ENCODE measurements at regions not wholly inside any gene's neighbourhood (a gene's known extent, or its start where the extent isn't known, plus 50 kb on each side); places are given as distances from the start of the nearest gene placed in this dataset.
"Not testable (repeated sequence)": the region's sequence is repeated elsewhere in the genome, so short reads cannot be mapped to it uniquely, and the experiment has no call there.

DNA sequence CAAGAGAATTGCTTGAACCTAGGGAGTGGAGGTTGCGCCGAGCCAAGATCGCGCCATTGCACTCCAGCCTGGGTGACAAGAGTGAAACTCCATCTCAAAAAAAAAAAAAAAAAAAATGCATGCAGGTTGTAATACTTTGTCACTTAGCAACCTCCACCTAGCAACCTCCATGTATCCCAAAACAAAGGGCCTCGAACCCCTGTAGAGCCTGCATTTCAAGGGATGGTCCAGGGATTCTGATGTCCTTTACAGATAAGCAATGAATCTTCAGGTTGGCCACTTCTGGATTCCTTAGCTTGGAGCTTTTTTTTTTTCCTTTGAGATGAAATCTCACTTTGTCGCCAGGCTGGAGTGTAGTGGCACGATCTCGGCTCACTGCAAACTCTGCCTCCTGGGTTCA, 1211.0 kb downstream of the TYW1 start:
- no peak for DNase-seq

- no peak for DNase-seq
These were observed 1212.9 kb downstream of the TYW1 start for GRCh38 chr7:68209486-68209885.

DNA sequence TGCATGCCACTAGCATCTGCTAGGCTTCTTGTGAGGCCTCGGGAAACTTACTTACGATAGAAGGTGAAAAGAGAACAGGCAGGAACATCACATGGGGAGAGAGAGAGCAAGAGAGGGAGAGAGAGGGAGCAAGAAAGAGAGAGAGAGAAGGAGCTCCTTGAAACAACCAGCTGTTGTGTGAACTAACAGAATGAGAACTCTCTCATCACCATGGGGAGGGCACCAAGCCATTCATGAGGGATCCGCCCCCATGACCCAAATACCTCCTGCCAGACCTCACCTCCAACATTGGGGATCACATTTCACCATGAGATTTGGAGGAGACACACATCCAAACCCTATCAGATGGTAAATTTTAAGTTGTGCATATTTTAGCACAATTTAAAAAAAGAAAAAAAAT, 1217.2 kb downstream of the TYW1 start:
- DNase-seq = no peak

DNA sequence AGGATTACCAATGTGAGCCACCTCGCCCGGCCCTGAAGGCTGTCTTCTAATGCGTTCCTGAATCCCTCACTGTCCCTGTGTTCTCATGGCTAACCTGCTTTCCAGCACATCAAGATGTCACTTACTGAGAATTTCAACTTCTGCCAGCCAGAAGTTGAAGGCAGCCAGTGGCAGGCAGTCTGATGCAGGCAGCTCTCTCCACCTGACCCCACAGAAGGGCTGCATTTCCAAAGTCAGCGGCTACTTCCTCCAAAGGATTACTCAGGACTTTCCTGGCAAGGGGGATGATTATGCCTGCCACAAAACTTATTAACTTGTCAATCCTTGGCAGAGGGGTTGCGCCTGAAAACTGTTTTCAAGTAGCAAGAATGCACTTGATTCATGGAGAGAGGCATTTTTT, 1219.4 kb downstream of the TYW1 start:
- no peak for DNase-seq

- no peak for DNase-seq
These were observed 1220.8 kb downstream of the TYW1 start for GRCh38 chr7:68217426-68217825.

- DNase-seq = no peak
These were observed 1221.8 kb downstream of the TYW1 start for GRCh38 chr7:68218461-68218860.

DNA sequence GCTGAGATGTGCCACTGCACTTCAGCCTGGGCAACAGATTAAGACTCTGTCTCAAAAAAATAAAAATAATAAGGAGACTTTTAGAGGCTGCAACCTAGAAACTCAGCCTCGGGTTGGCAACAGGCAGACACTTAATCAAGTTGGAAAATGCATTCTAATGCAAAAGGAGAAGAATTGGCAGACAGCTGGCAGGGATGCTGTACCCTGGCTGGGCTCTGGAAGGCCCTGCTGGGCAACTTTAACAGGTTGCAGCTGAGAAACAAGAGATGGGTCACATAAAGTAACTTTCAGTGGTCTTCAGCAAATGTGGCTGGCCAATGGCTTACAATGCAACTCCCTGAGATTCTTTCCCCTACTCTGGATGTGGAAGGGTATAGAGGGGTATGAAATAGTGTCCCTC, 1225.7 kb downstream of the TYW1 start:
- DNase-seq = no peak

DNA sequence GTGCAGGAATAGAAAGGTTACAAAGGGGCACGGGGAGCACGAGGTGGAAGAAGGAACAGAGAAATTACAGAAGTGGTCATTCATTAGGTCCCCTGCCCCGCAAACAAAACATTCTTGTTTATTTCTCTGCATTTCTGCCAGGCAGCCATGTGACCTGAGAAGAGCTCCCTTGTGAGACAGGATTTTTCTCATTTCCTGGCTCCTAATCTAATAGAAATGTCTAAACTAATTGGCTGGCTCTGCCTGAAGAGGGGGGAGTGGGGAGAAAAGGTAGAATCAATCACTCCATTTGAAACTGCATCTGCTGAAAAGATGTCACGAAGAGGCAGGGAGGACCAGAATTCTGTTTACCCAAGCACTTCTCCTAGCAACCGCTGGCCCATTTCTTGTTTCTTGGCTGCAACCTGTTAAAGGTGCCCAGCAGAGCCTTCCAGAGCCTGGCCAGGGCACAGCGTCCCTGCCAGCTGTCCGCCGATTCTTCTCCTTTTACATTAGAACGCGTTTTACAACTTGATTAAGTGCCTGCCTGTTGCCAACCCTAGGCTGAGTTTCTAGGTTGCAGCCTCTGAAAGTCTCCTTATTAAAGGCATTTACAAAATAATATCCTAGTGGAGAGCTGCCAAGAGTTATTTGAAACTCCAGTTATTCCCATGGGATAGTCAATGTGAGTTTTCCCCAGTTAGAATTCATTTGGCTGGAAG, 1227.6 kb downstream of the TYW1 start:
- DNase-seq = no peak

DNA sequence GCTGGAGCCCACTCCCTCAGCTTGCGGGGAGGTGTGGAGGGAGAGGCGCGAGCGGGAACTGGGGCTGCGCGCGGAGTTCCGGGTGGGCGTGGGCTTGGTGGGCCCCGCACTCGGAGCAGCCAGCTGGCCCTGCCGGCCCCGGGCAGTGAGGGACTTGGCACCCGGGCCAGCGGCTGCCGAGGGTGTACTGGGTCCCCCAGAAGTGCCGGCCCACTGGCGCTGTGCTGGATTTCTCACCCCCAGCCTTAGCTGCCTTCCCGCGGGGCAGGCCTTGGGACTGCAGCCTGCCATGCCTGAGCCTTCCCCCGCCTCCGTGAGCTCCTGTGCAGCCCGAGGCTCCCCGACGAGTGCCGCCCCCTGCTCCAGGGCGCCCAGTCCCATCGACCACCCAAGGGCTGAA, 1234.4 kb downstream of the TYW1 start:
- DNase-seq = not testable (repeated sequence)

- no peak for DNase-seq
These were observed 1239.3 kb downstream of the TYW1 start for GRCh38 chr7:68235937-68236336.

GRCh38 chr7:68238204-68238805, 1241.7 kb downstream of the TYW1 start:
- no peak for DNase-seq

GRCh38 chr7:68243128-68243527, 1246.5 kb downstream of the TYW1 start:
- DNase-seq = no peak

- no peak for DNase-seq
These were observed 1247.8 kb downstream of the TYW1 start for GRCh38 chr7:68244389-68244788.

GRCh38 chr7:68245688-68246087, 1249.1 kb downstream of the TYW1 start:
- no peak for DNase-seq

DNA sequence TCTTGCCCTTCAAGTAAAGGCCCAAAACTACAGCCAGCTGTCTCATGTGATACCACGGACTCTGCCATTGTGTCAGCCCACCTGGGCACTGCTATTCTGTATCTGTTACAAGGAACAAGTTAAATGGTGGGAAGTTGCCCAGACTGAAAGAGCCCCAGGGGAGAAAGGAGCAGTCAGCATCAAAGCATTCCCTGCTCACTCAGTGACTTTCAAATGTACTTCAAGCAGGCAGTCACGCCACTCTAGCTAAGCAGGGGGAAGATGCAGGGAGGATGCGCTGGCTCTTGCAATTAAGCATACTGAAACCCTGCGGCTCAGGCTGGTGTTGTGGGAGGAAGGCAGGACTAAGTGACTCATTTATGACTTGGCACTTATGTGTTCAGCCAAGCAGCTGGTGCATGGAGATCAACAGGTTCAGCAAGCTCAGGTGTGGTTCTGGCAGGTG, 1249.6 kb downstream of the TYW1 start:
- DNase-seq = peak; percentile 0

DNA sequence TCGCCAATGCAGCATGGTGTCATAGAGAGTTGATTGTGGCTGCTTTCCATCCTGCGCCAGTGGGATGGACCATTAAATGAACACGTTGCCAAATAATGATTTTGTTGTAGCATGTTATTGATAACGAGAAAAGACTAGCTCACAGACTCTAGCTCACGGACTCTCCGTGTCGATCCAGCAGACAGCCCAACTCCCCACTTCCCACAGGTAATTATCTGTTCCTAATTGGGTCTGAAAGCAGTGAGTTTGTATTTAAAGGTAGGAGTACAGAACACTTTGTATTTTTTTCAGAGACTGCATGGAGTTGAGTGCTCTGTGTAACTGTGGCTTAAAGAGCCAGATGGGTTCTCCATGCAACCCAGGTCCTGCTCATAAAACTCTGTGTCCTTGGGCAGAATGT, 1250.5 kb downstream of the TYW1 start:
- DNase-seq = no peak

DNA sequence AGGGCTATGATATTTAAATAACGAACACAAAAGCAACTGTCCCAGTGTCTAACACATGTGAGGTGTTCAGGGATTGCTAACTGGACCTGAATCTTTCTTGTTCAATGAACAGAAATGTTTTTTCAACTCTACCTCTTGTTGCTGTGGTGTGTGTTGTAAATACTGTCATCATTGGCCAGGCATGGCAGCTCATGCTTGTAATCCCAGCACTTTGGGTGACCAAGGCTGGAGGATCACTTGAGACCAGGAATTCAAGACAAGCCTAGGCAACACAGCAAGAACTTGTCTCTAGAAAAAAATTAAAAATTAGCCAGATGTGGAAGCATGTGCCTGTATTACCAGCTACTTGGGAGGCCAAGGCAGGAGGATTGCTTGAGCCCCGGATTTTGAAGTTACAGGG, 1250.9 kb downstream of the TYW1 start:
- no peak for DNase-seq

DNA sequence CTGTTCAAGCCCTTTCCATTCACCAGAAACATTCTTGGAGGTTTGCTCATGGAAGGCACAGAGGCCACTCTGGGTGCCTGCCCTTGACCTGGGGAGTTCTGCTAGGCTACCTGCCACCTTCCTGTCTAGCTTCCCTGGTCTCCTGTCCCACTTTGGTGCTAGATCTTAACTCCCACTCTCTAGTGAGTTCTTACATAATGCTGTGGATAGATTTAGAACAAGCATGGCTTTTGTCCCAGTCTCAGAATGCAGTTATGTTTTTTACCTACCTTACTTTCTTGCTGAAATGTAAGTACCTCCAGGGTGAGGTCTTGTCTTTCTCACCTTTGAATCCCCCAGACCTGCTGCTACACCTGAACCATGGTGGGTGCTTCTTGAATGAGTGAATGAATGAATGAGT, 1252.3 kb downstream of the TYW1 start:
- DNase-seq = no peak

- no peak for DNase-seq
These were observed 1253.0 kb downstream of the TYW1 start for GRCh38 chr7:68249611-68250010.

- no peak for DNase-seq
These were observed 1253.5 kb downstream of the TYW1 start for GRCh38 chr7:68250143-68250542.

DNA sequence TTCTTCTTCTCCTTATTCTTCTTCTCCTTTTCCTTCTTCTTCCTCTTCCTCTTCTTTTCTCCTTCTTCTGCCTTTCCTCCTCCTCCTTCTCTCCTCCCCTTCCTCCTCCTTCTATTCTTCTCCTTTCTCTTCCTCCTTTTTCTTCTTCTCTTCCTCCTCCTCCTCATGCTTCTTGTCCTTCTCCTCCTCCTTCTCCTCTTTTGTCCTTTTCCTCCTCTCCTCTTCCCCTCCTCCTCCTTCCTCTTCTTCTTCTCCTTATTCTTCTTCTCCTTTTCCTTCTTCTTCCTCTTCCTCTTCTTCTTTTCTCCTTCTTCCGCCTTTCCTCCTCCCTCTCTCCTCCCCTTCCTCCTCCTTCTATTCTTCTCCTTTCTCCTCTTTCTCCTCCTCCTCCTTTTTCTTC, 1258.2 kb downstream of the TYW1 start:
- not testable (repeated sequence) for DNase-seq

DNA sequence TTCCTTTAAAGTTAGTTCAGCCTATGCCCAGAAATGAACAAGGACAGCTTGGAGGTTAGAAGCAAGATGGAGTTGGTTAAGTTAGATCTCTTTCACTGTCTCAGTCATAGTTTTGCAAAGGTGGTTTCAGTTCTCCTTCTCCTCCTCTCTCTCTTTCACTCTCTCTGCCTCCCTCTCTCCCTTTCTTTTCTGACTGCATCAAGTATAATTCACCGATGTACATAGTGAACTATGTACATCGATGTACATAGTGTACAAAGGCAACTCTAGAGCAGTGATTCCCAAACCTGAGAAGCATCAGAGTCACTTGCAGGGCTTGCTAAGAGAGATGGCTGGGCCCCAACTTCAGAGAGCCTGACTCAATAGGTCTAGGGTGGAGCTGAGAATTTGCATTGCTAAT, 1259.7 kb downstream of the TYW1 start:
- DNase-seq = no peak

DNA sequence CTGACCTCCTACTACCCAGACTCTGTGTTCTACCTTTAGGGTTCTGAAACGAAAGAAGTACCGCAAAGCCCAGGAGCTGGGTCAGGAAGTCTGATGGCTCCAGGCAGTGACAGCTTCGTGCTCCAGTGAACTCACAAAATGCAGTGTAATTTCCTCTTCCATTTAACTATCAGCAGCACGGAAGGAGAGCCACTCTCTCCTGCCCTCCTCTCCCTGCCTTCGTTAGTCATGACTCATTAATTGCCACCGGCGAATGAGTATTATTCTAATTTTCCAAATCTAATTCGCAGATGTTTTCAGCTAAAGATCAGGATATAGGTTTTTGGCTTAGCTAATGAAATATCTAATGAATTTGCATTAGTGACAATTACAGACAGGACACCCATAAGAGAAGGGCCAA, 1262.0 kb downstream of the TYW1 start:
- no peak for DNase-seq

DNA sequence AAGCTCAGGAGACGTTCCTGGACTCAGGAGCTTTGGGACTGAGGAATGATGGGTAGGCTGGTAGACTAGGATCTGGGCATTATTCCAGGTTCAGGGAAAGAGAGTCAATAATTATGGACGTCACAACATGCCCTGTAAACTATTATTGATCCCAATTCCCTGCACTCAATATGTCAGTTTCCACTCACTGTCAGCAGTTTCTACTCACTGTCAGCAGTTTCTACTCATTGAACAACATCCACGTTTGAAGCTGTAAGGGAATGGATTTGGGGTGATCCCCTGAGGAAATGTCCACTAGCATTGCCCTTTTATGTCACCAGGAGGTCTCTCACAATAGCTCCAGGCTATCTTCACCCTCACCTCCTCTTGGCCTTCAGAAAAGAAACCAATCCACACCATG, 1268.6 kb downstream of the TYW1 start:
- DNase-seq = no peak

DNA sequence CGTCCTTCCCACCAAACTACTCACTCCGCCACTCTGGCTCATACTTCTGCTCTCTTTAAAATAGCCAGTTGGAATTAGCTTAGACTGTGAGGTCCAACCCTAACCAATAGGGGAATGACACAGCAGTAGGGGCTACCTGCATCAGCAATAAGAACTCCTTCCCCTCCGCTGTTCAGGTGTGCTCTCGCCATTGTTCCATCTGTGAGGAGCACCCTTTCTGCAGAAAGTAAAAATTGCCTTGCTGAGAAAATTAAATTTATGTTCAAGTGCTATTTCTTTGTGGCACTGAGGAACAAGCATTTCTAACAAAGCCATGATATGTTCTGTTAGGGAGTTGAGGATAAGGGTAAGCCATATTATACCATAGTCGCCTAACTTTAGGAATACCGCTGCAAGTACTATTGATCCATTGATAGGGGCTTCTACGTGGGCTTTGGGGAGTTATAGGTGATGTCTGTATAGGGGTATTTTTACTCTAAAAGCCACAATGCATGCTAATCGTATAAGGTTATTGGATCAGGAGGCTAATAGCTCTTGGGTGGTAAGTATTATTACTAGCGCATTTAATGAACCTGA, 1269.5 kb downstream of the TYW1 start:
- no peak for DNase-seq

Data from activated CD4-positive, alpha-beta T cell treated with anti-CD3 and anti-CD28 coated beads, Interleukin-2, amount 50 U/mL, for 16 hours (primary cell).